ENCODE measurements at regions not wholly inside any gene's neighbourhood (a gene's known extent, or its start where the extent isn't known, plus 50 kb on each side); places are given as distances from the start of the nearest gene placed in this dataset.

DNA sequence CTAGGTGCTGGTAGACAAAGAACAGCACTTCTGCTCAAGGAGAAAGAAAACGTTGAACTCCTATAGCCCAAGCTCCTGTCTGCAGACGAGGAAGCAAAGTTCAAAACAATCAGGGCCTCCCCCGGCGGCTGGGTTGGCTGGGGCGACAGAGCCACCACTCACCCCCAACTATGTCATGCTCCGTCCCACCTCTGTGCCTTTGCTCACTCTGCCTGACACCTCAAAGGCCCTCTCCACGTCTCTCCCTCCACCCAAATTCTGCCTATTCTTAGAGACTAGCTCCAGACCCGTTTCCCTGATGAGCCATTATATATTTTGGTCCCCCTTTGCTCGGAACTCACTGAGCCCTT, 304.3 kb downstream of the TLE3 start:
- DNase-seq (ENCODE audit: low spot score), result no peak

DNA sequence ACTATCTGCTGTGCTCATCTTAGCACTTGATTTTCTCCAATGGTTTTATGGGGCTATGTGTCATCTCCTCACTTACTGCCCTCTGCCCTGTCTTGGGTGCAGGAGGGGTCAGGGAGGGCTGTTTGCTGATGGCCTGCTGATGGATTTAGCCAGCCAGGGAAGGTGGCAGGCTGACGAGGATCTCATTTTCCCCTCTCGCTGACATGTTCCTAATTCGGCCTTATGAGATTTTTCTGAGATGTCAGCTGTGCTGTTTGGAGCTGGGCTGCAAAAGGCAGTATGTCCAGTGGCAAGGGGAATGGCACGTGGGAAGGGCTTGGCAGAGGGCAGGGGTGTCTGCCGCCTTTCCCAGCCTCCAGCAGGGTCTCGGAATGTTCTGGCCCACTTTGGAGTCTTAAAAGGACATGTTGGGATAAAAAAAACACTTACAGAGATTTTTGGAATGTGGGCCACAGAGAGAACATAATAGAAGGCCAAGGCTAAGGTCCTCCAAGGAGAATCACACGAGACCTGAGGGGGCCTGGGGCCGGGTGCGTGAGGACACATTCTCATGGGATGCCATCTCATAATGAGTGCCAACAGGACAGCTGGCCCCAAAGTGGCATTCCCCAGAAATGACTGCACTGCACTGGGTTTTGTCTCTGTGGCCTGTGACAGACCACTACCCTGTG, 303.8 kb downstream of the TLE3 start:
- DNase-seq (ENCODE audit: low spot score), result no peak

DNA sequence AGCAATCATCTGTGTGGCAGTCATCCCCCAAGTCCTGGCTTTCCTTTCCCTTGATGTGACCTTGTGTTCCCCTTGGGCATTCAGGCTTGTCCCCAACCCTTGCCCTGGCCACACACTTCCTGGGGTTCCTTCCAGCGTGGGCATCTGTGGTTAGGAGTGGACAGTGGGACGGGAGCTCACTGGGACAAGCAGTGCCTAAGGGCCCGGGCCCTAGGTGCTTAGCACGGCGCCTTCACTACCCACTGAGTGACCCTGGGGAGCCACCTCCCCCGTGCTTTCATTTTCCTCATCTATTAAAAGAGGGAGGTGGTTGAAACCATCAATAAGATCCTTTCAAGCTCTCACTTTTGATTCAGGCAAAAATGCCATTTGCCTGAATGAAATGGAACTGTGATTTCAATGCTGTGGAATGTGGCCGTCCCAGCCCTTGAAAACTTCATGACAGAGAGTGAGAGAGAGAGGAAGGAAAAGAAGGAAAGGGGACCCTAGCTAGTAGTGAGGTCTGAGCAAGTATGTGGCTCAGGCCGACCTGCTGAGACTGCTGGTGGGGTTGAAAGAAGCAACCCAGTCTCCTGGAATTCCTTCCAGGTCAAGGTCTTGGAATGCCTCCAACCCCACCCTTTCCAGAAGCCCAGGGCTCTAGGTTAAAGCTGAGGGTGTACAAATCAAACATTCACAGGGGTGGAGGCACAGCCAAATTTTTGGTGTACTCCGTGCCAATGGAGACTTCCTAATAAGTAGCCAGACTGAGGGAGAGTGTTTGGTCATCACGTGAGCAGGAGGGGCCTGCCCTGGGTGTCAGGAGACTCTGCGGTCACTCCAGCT, 302.9 kb downstream of the TLE3 start:
- no peak for DNase-seq (ENCODE audit: low spot score)

DNA sequence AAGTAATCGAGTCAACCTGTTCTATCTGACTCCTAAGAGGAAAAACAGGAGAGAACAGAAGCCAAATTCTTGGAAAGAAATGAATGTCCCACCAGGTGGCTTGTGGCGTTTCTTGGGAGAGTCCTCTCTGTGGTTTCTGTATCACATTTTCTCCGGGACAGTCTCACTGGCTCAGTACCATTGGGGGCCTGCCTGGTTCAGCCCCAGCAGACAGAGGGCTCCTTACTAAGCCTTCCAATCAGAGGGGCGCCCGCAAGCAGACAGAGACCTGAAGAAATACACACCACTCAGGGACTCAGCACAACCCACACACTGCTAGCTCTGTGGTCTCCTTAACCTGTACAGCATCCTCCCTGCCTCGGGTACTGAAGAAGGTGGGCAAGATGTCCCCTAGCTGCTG, 302.1 kb downstream of the TLE3 start:
- DNase-seq (ENCODE audit: low spot score), result no peak

DNA sequence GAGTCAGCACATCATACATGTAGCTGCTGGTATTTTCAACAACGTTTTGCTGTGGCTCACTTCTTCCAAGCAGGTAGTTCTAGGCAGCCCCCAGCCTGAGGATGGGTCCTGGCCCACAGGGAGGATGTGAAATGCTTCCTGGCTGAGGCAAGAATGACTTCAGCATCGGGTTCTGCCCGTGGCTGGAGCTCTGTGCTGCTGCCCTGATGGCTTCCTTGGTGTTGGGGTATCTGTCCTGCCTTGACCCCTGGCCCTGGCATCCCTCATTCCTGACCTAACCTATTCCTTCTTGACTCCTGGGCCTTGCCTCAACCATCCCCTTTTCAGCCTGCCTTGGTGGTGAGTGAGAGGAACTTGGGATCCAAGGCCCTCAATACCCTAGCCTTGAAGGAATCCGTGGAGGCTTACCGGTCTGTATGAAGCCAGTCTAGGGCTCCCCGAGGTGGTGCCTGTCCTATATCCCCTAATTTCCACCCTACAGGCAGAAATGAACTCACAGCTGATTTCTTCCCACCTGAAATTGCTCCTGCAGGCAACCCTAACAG, 300.6 kb downstream of the TLE3 start:
- no peak for DNase-seq (ENCODE audit: low spot score)

DNA sequence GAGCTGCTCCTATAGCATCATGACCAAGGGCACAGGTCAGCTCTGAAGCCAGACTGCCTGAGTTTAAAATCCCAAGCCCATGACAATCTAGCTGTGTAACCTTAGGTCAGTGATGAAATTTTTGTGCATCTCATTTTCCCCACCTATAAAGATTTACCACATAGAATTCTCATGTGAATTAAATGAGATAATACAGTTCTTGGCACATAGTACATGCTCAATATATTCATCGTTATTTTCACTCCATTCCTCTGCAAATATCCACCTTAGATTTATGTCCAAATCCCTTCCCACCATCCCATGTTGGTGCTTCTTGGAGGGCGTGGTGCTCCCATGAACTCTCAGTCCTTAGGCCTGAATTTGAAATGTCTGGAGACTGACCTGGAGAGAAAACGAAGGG, 300.1 kb downstream of the TLE3 start:
- DNase-seq (ENCODE audit: low spot score), result no peak

DNA sequence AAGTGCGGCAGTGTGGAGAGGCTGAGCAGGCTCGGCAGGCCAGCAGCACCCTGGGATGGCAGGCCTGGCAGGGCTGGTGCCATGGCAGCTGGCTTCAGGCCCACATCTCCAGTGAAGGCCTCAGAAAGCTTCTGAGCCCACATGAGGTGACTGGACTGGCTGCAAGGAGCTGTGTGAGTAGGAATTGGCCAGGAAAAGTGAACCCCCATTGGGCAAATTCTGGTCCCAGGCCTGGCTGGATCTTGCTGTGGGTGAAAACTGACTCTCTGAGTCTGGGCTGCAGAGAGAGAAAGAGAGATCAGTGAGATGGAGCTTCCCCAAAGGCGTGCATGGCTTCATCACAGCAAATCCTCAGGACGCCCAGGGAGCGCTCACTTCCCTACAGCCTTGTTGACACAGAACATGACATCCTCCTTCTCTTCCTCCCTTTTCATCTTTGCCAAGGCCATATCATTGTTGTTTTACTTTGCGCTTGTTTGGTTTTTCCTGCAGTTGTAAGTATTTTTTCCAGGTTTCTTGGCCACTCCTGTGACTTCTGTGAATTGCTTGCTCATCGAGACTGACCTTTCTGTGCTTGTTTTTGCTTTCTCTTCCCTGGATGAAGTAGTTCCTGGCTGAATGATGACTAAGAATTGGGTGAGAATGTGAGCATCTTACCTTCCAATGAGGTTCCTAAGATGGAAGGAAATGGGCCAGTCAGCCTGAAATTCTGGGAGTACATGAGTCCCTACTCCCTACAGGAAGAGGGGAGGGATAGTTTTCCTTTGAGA, 299.1 kb downstream of the TLE3 start:
- no peak for DNase-seq (ENCODE audit: low spot score)

DNA sequence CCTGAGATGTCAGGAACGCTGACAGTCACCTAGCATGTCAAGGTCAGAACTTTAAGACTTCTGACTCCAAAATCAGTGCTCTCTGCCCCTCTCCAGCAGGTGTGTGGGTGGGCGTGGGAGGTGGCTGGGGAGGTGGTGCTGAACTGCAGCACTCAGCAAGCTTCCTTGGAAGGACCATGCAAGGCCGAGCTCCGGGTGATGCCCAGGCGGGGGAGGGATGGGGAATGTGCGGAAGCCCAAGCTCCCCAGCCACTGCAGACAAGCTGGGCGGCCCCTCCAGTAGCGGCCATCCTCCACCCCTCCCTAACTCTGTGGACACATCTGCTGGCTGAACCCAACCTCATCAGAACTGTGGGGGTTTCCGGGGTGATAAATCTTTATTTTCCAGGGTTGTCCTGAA, 296.6 kb downstream of the TLE3 start:
- no peak for DNase-seq (ENCODE audit: low spot score)

DNA sequence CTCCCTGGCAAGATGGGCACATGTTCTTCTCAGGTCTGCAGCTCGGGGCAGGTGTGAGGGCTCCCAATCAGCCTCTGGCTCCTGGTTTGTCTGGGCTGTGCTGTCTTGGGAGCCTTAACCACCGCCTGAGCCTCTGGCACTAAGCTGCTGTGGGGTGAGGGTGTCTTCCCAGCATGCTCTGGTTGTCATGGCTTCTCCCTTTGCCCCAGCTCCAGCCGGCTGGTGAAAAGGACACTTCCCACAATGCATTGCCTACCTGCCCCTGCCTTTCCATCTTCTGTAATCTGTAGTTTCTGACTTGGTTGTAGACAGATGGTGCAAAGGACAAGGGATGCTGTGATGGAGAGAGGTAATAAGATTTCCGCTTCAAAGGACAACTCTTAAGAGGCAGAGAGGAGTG, 295.3 kb downstream of the TLE3 start:
- DNase-seq (ENCODE audit: low spot score), result no peak

DNA sequence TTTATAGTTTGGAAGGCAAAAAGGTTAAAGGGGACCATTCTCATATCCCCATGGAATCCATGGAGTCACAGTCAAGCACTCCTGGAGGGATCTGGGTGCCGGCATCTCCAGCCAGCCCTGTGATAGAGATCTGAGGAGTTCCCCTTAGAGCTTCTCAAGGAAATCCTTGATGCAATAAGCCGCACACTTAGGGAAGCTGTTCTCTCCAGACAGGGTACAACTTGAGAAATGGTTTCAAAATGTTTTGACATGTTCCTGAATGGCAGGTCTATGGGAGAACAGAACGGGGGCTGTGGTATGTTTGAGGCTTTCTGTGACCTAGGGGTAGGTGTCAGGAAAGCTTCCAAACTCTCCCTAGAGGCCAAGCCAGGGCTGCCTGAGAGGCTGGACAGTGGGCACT, 292.9 kb downstream of the TLE3 start:
- DNase-seq (ENCODE audit: low spot score), result no peak

DNA sequence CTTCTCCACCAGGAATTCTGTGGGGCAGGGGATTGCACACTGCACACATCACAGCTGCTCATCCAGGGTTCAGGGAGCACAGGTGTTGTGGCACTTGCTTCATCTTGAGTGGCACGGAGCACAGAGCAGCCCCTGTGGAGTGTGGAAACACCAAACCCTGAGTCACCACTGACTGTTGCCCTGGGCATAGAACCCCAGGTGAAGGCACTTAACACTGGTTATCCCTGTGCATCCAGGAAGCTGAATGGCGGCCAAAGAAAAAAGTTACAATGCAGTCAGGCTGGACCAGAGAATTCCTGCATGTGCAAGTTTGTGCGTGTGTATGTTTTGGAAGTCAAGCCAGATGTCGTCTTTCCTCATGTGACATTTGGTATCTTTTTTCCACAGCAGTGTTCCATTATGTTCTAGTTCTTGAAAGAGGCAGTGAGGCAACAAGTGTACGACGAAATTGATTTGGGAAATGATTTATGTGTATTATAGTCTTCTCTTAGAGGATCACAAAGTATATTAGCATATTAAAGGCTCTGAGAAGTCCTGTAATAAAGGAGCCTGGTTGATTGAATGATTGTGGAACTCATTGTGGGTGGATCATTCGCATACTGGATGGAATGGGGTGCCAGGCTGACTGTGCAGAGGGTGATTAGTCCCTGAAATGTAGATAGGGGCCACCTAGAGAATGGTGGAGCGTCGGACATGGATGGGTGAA, 292.3 kb downstream of the TLE3 start:
- DNase-seq (ENCODE audit: low spot score), result no peak

DNA sequence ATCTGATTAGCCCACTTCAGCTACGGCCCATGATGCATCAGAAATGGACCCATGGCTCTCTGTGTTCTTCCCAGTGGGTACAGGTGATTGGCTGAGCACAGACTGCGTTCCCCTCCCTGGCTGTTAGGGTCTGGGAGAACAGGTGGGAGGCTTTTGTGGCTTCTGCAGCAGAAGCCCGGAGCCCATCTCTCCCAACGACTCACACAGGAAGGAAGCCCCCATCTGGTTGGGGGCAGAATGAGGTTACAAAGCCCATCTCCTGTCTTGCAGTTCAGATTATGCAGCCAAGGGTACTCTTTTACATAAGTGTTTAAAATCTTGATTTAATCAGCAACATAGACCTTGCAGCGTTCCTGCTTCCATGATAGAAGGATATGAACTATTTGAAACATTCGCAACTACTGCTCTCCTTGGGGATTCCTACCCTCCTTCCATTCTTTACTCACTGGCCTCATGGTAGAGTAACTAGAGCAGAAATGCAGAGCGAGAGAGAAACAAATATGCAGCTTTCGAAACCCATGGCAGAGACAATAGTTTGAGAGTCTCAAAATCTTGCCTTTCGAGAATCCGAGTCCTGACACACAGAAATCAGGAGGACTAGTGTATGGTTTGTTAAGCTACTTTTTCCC, 291.3 kb downstream of the TLE3 start:
- DNase-seq (ENCODE audit: low spot score), result no peak

DNA sequence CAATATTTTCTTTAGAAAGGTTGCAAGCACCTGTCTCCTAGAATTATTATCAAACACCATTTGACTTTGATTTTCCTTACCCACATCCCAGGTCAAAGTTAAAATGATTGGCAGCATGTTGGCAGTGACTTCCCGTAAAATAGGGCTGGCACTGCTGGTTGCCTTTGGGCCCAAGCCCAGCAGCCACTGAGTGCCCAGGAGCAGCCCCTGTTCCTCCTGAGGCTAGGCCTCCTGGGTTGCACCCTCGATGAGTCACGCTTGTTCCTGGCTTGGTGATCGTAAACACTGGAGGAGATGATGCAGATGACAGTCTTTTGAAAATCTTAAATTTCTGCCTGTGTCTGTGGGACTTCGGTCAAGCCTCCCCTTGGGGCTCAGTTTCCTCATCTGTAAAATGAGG, 290.0 kb downstream of the TLE3 start:
- no peak for DNase-seq (ENCODE audit: low spot score)

DNA sequence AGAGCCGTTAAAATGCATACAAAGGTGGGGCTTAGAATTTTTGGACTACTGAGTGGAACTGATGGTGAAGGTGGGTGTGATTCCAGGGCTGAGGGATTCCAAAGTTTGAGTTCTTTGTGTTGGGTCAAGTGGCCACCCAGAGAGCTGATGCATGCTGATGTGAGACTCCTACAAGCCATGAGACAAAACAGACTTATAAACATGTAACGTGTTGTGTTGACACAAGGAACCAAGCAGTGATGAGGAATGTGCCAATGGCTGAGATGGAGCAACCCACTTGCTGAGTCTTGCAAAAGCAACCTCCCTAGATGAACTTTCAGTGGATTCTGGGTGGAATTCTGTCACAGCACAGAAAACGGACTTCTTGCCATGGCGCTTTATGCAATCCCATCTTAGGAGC, 289.0 kb downstream of the TLE3 start:
- DNase-seq (ENCODE audit: low spot score), result no peak

DNA sequence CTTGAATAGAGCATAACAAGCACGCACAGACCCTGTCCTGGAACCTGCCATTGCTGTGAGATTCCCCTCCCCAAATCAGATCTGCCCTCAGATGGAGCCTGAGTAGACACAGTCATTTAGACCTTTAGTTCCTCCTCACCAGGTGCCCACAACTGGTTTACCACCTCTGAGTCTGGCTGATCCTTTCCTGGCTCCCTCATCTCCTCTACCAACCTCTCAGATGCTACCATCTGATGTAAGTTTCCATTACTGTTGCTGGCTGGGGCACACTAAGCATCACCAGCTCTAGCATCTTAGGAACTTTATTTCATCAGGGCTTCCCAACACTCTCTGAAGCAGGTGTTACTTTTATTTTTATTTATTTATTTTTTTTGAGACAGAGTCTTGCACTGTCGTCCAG, 288.3 kb downstream of the TLE3 start:
- no peak for DNase-seq (ENCODE audit: low spot score)

DNA sequence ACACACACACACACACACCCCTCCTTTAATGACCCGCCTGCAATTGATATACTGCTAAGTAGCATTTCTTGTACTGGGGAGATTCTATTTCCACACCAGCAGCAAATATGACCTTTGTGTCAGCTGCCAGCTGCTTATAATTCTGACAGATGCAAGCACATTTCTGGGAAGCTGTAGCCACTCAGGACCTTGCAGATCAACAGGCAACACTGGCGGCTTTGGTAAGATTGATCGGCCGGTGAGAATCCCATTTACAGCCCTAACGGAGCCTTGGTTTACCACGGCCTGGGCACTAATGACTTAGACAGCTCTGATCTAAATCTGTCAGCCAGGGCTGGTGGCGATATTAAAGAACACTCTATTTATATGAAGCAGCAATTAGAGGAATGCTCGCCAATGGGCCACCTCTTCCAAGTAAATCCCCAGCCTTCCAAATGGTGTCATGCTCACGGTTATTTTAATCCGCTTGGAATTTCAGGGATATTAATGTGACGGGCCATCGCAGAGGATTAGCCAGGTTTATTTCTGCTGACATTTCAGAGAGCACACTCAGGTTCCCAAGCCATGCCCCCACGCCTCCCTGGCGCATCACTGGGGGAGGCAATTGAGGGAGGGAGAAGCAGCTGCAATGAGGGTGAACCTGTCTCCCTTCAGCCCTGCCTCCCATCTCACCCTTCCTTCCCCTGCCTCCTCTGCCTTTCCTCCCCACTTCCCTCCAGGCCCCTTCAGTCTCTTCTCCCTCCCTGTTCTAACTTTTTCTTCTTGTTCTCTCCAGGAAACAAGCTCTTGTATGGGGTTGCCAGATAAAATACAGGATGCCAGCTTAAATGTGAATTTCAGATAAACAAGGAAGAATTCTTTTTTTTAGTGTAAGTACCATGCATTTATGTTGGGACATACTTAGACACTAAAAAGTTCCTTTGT, 287.0 kb downstream of the TLE3 start:
- no peak for DNase-seq (ENCODE audit: low spot score)

DNA sequence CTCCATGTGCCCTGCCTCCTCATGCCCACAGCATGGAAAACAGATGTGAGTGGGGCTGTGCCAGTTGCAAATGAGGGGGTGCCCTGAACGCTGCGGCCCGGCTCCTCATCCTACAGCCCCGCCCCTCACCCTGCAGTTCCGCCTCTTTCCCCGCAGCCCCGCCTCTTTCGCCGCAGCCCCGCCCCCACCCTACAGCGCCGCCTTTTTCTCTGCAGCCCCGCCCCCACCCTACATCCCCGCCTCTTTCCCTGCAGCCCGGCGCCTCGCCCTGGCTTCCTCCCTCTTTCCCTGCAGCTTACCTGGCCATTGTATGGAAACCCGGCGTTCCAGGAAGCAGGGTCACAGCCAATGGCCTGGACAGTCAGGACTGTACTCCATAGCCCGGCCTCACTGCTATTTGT, 284.9 kb downstream of the TLE3 start:
- DNase-seq (ENCODE audit: low spot score), result no peak

DNA sequence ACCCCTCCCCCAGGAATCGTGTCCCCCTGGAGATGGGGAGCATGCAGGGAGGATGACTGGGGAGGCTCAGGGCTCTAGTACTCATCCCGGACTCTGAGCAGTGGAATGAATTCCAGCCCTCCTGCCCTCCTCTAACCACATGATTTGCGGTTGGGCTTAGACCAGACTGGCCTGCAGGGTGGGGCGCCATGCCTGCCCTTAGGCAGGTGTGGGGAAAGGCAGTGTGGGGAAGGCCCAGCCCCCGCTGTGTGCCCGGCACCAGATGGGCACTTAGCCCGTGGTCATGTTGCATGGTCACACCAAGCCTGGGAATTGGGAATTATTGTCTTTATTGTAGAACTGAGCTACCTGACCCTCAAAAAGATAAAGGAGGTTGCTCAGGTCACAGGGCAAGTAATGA, 283.8 kb downstream of the TLE3 start:
- DNase-seq (ENCODE audit: low spot score), result no peak

DNA sequence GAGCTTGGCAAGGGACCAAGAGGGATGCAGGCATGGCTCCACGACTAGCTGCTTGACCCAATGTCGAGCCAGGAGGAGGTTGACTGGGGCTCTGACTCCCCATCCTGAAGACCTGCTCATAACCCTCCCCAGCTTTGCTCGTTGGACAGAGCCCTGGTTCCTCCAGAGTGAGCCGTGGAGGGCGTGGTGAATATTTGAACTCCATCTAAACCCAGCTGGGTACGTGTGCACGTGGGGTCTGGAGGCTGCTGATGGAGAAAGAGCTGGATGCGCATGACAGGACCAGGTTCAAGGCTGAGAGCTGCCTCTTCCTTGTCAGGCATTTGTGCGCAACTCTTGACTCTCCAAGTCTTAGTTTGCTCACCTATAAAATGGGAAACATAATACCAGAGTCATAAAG, 282.8 kb downstream of the TLE3 start:
- DNase-seq (ENCODE audit: low spot score), result no peak

DNA sequence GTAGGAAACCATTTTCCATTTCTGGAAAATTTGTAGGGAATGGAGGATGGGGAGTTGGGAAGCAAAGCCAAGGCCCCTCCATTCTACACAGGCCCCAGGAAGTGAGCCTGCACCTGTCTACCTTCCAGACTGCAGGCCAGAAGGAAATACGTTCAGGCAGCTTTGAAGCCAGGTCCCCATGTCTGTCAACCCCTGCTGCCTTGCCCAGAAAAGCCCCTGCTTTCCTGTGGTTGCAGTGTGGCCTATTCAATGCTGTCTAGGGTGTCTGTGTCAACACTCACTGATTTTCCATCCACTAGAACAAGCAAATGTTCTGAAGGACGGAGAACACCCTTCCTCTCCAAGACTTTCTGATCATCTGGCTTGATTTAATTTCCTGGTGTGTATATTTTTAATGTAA, 281.9 kb downstream of the TLE3 start:
- no peak for DNase-seq (ENCODE audit: low spot score)

DNA sequence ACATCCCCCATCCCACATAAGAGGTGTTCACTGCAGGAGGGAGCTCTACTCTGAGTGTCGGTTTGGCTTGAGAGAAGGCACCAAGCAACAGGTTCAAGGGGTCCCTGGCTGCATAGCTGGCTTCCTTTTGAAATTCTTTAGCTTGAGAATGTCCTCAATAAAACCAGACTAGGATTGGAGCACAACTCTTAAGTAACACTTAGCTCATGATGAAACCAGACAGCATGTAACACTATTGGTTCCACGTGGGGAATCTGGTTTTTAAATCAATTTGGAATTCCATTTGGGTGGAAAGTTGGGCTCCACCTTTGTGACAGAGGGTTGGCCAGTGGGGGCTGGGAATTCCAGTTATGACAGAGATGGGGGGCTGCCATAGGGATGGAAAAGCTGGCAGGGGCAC, 281.2 kb downstream of the TLE3 start:
- DNase-seq (ENCODE audit: low spot score), result no peak

Data from putamen (tissue), 1 donor.